ENCODE measurements at regions not wholly inside any gene's neighbourhood (a gene's known extent, or its start where the extent isn't known, plus 50 kb on each side); places are given as distances from the start of the nearest gene placed in this dataset.

DNA sequence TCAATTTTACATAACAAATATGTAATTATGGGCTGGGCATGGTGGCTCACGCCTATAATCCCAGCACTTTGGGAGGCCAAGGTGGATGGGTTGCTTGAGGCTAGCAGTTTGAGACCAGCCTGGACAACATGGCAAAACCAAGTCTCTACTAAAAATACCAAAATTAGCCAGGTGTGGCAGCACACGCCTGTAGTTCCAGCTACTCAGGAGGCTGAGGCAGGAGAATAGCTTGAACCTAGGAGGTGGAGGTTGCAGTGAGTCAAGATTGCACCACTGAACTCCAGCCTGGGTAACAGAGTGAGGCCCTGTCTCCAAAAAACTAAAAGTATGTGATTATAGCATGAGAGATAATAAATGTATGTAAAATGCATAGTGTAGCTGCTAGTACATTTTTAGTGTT, 229.0 kb downstream of the PPARGC1A start:
- DNase-seq (ENCODE audit: low spot score), result no peak

DNA sequence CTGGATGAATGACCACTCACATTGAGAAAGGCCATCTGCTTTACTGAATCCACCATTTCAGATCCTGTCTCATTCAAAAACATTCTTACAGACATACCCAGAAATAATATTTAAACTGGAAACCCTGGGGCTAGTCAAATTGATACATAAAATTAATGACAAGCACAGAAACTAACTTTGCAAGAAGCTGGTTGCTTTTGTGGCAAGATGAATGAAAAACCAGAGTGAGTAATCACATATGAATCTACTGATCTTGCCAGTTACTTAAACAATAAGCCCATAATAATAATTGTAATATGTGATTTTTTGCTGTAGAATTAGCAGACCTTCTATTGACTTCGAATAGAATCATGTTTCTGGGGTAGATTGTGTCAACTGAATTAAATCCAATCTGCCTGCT, 235.1 kb downstream of the PPARGC1A start:
- no peak for DNase-seq (ENCODE audit: low spot score)

DNA sequence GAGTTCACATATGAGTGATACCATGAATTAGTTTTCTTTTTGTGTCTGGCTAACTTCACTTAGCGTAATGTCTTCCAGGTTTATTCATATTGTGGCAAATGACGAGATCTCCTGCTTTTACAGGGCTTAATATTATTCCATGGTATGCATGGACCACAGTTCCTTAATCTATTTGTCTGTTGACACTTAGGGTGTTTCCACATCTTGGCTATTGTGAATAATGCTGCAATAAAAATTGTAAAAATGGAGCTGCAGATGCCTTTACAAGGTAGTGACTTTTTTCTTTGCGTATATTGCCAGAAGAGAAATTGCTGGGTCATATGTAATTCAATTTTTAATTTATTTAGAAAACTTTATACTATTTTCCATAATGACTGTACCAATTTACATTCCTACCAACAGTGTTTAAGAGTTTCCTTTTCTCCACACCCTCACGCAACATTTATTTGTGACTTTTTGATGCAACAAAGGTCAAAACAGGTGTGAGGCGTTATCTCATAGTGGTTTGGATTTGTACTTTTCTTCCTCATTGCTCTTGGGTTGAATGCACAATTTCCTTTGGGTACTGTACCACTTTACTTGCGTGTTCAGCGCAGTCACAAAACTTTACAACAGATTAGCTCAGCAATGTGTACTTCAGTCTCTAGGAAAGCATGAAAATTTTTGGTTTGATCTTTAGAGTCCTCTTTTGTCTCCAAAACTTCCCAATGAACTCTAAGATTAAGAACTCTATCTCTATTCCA, 240.8 kb downstream of the PPARGC1A start:
- no peak for DNase-seq (ENCODE audit: low spot score)

DNA sequence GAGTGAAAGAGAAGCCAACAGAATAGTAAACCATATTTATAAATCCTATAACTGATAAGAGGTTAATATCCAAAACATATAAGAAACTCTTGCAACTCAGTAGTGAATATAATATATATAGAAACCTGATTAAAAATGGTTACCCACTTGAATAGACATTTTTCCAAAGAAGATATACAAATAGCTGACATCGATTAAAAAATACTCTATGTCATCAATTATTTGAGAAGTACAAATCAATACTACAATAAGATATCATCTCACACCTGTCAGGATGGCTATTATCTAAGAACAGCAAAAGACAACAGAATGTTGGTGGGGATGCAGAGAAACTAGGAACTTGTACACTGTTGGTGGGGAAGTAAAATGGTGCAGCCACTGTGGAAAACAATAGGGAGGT, 254.4 kb downstream of the PPARGC1A start:
- no peak for DNase-seq (ENCODE audit: low spot score)

DNA sequence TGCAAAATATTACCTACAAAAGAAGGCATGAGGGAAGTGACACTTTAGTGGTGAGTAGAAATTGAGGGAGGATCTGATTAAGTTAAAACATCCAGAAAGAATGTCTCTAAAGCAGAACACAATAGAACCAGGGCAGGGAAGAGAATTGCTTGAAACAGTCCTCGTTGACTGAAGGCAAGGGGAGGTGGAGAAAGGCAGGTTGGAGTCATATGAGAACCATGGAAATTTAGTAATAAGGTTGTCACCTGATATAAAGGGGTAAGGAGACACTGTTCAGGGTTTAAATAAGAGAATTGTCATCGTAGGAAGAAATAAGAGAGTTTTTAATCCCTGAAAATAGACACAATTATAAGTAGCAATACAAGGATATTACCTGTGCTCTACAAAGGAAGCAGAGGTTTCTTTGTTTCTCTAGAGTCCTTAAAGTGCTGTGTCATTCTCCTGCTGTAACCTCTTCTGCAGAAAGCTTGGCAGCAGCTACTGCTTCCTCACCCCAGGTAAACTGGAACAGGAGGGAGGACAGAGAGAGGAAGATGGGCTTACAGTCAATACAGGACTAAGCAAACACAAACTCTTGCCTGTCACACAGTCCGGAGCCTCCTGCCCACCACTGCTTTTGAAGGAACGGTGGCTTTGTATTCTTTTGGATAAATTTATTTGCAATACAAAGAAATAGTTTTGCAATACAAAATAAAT, 258.4 kb downstream of the PPARGC1A start:
- no peak for DNase-seq (ENCODE audit: low spot score)

DNA sequence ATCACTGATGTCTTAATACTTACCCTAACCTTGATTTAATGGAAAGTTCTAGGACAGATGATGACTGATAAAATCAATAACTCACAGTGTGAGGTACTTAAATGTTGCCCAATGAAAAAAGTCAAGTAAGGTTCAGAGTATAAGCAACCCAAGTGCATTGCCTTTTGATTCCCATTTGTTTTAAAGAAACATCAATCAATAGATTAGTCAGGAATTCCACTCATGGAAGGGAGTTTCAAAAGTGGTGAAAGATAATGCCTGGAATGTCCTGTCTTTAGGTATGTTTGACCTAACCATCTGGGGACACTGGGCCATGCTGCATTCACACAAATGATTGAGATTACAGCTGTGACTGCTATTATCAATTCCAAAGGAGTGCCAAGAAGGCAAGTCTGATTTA, 259.7 kb downstream of the PPARGC1A start:
- no peak for DNase-seq (ENCODE audit: low spot score)

DNA sequence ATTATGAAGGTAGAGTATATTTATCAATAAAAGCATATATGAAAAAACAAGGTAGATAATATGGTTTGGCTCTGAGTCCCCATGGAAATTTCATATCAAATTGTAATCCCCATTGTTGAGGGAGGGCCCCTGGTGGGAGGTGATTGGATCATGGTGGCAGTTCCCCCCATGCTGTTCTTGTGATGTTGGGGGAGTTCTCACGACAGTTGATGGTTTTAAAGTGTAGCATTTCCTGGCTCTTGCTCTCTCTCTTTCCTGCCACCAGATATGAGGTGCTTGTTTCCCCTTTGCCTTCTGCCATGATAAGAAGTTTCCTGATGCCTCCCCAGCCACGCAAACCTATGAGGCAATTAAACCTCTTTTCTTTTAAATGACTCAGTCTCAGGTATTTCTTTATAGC, 260.4 kb downstream of the PPARGC1A start:
- no peak for DNase-seq (ENCODE audit: low spot score)

DNA sequence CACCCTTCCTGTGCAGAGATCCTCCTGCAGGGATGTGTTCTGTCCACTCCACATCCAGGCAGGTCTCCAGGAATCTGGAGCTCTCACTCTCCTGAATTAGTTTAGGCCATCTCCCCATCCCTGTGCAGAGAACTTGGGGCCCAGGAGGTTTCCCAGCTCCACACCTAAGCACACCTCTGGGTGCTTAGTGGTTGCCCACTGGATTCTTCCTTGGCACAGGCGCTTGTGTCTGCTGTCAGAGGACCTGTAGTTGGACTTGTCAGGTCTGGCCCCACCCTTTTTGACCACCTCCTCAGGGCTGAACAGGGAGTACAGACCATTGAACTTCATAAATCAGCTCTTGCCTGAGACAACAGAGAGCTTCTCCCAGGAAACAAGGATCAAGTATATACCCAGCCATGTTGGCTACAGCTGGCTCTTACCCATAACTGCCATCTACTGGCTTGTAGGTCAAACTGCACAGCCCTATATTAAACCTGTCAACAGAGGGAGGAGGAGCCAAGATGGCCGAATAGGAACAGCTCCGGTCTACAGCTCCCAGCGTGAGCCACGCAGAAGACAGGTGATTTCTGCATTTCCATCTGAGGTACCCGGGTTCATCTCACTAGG, 275.5 kb downstream of the PPARGC1A start:
- peak; percentile 20 for DNase-seq (ENCODE audit: low spot score)

DNA sequence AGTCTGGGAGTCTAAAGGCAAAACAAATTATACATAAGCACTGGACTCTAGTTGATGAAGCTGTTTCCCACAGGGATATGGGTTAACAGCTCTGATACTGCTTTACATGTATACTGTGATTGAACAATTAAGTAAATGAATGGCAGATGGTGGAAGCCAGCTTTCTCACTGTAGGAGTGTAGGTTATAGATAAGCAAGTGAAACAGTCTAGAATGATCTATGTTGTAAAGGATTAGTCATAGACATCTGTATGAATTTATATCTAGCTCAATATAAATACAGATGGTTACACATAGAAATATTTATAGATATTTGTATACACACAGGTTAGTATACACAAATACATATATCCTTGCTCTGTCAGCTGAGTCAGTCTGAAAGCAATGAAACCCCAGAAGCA, 276.1 kb downstream of the PPARGC1A start:
- no peak for DNase-seq (ENCODE audit: low spot score)

DNA sequence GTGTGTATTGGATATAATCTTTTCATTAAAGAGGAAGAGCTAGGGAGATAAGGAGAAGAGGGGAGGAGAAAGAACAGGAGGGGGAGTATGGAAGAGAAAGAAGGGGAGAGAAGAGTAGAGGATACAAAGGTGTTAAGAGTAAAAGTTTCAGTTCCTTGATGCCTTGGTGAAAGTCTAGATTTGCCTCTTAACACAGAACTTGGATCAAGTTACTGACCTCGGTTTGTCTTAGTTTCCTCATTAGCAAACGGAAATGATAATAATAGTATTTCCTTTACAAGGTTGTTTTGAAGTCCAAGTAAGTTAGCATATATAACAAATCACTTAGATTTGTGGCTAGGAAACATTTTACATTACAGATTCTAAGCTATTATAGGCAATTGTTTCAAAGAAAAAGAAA, 287.1 kb downstream of the PPARGC1A start:
- DNase-seq (ENCODE audit: low spot score), result no peak

DNA sequence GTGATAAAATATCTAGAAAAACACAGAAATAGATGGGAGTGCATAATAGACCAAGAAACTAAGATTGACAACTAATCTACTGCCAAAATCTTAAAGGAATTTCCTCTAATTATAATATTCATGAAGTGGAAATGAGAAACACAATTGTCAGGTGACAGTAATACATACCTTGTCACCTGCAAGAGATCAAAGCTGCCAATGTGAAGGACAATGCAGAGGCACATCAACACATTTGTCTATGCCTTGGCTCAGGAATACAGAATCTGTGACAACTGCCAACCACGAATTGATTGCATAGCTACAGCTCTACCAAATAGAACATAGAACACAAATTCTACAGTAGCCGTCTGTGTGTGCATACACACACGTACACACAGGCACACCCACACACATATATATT, 295.7 kb downstream of the PPARGC1A start:
- DNase-seq (ENCODE audit: low spot score), result no peak

DNA sequence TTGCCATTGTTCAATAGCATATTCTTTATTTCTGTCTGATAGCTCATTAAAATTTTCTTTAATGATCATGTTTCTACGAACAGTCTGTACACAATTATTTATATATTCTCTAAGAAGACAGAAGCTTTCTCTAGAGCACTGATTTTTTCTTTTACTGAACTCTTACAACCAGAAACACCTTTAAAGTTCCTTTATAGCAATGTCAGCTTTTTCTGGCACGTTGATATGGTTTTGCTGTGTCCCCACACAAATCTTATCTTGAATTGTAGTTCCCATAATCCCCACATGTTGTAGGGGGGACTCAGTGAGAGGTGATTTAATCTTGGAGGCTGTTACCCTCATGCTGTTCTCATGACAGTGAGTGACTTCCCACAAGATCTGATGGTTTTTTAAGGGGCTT, 299.4 kb downstream of the PPARGC1A start:
- no peak for DNase-seq (ENCODE audit: low spot score)

DNA sequence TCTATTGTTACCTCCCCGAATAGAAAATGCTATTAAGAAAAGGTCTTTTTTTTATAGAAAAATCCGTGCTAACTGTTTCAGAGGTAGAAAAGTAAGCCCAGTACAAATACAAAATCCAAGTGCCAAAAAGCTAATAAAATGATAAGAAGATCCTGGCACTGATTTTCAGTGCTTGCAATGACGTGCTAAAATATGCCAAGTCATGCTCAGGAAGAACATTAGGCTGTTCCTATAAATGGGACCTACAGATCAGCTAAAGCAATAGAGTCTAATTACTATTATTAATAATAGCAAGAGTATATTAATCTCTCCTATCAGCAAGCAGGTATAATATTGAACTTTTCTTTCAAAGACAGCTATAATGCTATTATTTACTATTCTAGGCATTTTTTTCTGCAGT, 305.8 kb downstream of the PPARGC1A start:
- no peak for DNase-seq (ENCODE audit: low spot score)

DNA sequence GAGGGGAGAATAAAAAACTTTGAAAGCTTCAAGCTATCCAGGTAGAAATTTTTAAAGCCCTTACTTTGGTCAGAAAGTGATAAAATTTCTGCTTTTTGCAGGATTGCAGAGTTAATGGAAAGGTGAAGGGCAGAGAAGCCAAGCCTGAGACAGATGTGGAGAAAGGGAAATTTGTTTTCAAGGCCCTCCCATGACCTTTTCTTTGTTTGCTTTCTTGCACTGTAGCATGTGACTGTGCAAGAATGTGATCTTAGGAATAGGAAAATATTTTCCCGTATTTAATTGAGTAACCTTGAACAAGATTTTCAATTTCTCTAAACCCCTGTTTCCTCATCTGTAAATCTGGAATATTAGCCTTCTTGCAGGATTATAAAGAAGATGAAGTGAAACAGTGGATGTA, 307.2 kb downstream of the PPARGC1A start:
- no peak for DNase-seq (ENCODE audit: low spot score)

DNA sequence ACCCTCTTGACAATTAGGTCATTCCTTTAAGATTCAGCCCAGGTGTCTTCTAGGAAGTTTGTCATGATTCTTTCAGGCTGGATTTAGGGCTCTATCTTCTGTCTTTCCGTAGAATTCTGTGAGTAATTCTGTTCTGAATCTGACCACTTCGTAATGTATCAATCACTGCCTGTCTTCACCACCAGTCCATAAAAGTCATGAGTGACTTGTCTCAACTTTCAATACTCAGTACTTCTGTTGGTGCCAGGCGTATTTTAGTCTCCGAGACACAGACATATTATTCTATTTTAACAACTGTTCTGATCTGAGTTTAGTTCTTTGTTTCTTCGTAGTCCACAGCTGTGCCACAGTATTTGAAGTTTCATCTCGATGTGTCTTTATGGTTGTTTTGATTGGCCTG, 310.7 kb downstream of the PPARGC1A start:
- DNase-seq (ENCODE audit: low spot score), result no peak

DNA sequence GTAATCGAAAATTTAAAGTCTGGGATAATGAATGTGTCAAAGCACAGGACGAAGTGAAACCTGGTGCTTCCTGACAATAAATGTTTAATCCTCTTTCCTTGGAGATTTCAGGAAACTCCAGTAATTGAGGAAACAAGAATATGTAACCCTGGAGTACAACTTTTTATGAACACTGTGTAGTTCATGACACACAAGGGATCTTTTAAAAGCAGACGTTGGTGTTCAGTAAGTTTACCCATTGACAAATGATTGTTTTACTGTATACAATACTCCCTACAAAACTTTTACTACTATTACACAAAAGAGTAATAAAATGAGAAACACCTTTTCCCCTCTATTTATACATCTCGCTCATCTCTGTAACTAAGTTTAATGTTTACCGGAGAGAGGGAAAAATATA, 312.4 kb downstream of the PPARGC1A start:
- no peak for DNase-seq (ENCODE audit: low spot score)

DNA sequence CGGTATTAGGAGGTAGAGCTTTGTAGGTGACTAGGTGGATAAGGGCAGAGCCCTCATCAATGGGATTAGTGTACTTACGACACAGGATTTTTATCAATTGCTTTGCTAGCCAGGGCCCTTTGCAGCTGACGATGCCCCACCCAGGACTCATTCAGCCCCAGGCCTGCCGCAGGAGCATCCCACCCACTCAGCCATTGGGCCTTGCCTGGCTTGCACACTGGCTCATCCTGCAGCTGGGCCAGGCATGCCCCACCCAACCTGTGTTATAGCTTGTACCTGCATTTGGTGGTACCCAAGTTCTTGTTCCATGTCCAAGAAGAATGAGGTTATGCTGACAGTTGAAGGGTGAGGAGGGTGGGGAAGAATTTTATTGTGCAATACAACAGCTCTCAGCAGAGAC, 317.5 kb downstream of the PPARGC1A start:
- DNase-seq (ENCODE audit: low spot score), result no peak

DNA sequence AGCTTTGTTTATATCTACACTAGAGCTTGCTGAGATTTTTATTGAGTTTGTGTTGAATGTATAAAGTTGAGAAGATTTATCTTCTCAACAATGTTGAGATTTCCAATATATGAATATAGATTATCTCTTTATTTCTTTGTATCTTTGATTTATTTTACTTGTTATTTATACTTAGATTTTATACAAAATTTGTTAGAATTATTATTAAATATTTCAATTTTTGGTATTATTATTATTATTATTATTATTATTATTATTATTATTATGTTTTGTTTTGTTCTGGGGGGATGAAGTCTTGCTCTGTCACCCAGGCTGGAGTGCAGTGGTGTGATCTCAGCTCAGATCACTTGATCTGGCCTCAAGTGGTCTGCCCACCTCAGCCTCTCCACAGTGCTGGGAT, 322.5 kb downstream of the PPARGC1A start:
- DNase-seq (ENCODE audit: low spot score), result no peak

DNA sequence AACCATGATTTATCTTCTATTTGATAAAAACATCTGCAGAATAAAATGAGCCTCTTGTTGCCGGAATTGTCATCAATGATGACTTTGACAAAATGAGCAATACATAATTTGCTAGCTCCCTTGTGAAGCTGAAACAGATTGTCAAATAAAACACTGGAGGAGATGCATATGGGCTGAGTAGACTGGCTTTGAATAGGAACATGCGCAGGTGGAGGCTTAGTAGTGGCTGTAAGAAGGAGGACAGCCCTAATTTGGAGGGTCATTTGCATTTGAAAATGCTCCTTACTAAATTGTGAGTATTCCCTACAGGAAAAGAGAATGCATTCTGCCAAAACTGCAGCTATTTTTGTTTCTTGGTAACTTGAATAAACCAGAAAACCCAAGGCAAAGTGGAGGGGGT, 329.1 kb downstream of the PPARGC1A start:
- DNase-seq (ENCODE audit: low spot score), result no peak

DNA sequence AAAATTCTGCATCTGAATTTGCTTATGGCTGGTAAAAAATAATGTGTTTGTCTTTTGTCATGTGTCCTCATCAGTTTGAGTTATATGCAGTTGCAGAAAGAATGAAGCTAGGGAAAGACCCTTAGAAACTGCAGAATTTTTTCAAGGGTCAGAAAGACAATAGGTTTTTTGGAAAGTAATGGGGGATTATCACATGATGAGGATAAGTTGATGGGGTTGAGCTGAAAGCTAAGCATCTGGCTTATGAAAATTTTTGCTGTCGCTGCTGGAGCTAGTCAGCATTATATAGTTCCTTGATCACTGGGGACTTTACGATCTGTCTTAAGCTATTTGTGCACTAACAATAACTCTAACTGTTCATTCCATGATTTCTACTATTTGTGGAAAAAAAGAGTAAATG, 331.7 kb downstream of the PPARGC1A start:
- DNase-seq (ENCODE audit: low spot score), result no peak

DNA sequence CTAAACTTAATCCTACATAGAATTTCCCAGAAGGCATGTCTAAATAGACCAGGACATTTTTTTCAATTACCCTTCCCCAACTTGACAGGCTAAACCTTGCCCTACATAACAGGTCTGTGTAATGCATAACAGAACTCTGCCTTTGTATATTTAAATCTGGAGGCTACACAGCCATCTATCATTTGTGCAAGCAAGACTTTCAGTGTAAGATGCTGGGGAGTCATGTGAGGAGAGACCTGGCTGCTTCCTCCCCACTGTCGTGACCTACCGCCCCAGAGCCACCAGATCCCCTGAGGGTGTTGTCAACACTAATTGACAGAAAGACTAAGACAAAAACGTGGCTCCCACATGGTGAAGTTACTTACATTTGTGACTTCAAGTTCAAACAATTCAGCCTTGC, 342.2 kb downstream of the PPARGC1A start:
- DNase-seq (ENCODE audit: low spot score), result no peak

DNA sequence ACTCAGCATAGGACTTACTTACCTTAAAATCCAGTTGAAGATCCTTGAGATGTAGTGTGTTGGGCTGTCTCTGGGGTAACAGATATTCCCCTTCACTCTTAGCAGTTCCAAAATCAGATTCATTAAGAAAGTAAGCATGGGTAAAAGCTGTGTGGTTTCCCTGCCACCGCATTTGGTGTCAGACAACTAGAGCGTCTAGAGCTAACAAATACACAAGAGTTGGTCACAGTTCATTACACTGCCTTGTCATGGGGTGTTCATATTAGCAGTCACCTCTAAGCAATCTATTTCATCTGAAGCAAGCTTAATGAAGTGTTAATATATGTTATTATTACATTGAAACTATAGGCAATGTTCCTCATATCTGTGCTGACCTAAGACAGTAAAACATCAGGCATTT, 342.8 kb downstream of the PPARGC1A start:
- no peak for DNase-seq (ENCODE audit: low spot score)

DNA sequence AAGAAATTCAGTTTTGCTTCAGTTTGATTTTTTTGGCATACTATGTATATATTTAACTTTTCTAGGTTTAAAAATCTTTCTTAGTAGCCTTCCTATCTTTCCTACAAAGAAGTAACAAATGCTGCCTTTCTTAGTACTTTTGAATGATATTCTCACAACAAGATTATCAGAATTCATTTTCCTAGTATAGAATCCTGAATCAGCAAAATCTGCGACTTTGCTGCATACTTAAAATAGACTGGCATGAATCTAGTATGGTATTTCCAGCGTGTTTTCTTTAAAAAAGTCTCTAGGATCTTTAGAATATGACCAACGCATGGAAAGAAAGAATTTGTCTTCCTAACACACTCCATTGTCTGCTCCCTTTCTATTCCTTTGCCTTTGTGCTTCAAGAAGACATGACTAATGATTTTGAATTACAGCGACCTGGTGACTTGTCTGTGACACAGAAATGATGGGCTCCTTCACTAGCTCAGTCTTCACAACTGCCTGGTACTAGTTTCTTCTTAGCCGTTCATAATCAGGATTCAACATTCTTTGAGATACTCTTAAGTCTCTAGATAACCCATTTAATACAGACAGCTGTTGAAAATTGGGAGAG, 349.8 kb downstream of the PPARGC1A start:
- no peak for DNase-seq (ENCODE audit: low spot score)
